ENCODE measurements at regions not wholly inside any gene's neighbourhood (a gene's known extent, or its start where the extent isn't known, plus 50 kb on each side); places are given as distances from the start of the nearest gene placed in this dataset.
A peak's percentile ranks its signal among the peaks of the same experiment; 100 is the strongest.
"Not testable (repeated sequence)": the region's sequence is repeated elsewhere in the genome, so short reads cannot be mapped to it uniquely, and the experiment has no call there.

DNA sequence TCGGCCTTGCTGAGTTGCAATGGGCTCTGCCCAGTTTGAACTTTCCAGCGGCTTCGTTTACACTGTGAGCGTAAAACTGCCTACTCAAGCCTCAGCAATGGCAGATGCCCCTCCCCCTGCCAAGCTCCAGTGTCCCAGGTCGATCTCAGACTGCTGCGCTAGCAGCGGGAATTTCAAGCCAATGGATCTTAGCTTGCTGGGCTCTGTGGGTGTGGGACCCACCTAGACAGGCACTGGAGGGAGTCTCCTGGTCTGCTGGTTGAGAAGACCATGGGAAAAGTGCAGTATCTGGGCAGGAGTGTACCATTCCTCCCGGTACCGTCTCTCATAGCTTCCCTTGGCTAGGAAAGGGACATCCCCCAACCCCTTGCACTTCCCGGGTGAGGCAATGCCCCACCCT lies 88.2 kb downstream of the KLHL28 start:
- no peak for DNase-seq

DNA sequence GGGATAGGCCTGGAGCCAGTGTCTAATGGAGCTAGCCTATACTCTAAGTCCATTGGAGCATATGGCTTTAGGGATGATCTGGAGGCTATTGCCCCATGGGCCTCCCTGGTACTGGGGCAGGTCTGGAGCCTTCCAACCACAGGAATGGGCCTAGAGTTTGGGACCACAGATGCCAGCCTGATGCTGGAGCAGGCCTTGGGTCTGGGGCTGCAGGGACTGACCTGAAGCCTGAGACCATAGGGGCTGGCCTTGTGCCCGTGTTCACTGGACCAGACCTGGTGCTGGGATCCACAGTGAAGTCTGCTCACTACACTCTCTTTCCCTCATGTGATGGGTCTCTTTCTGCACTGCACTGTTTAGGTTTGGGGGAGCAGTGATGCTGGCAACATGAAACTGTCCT lies 95.0 kb downstream of the KLHL28 start:
- DNase-seq, result no peak

DNA sequence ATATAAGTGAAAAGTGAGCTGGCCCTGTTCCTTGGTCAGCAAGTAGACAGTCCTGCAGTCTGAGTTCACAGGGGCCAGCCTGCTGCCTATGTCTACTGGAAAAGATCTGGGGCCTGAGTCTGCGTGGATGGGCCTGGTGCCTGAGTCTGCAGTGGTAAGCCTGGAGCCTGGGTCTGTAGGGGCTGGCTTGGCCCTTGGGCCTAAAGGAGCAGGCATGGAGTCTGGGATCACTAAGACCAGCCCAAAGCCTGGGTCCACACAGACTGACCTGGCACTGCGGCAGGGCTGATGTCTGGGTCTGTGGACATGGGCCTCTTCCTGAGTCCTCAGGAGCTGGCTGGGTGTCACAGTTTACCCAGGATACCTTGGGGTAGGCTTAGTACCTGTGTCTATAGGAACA lies 95.4 kb downstream of the KLHL28 start:
- no peak for DNase-seq

DNA sequence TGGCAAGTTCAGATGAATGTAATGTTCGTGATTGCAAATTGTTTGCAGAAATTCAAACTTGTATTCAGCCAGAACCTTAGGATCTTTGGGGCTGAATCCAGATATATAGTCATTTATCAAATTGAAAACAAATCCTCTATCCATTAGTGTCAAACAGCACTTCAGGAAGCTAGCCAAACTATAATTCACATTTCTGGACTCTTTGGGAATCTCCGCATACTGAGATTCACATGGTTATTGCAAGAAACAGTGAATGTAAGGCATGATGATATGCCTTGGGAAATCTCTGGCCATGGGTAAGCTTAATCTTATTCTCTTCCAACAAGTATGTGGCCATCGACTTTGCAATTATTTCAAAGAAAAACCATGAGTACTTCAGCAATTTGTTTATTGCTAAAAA lies 98.5 kb downstream of the KLHL28 start:
- DNase-seq, result no peak

DNA sequence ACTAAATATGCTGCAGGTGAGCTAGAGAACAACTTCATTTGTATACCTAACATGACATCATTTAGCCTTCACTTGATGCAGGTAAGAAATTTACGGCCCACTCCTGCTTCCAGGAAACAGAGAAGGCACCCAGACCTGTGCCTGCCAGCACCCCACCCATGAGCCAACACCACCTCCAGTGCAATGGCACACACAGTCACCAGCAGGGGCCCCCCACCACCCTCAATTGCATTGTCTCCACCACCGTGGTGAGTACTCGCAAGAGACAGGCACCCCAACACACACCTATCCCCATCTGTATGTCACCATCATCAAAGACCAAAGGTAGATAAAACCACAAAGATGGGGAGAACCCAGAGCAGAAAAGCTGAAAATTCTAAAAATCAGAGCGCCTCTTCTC lies 107.6 kb downstream of the KLHL28 start:
- no peak for DNase-seq

DNA sequence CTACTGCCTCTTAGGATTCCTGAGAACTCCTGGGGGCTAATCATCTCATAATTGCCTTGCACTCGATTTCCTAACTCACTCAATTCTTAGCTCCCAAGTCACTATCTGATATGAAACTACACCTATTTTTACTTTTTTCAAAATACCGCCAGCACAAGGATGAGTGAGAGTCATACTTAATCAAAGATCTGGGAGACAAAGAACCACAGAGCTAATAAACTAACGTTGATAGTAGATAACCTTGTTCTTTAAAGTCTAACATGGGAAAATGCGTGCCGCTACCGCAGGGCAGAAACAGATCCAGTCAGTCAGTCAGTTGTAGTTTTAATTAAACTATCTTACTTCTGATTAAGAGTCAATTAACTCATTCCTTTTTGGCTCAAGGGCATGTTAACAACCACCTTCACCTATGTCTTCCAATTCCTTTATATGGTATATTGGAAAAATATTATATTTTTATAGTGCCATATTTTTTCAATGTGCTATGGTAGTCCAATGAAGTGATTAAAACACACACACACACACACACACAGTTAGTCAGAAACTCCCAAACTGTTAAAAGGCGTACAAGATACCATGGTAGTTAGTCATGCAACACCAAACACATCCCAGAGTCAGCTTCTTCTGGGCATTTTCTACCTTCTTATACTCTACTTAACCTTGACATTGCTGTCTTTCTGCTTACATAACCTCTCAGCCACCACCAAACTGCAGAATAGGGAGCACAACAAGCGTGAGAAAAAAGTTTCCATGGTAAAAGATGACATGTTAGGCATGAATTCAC lies 114.0 kb downstream of the KLHL28 start:
- DNase-seq, result no peak

DNA sequence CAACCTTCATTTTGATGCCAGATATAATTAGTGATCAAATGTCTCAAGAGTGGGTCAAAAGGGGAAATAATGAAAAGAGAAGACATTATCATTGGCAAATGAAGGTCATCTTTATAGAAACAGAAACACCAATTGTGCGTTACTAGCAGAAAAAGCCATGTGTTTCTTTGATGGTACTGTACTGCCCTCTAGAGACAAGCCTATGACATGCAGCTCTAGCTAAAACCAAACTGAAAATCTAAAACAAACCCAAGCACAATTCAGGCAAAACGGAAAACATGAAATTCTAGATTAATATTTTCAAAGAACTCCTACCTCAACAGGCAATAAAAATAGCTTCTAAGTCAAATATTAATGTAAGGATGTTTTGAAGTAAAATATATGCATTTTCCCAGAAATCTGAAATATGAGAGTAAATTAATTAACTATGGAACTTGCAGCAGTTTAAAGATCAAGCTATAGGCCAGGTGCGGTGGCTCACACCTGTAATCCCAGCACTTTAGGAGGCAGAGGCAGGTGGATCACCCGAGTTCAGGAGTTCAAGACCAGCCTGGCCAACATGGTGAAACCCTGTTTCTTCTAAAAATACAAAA lies 115.4 kb downstream of the KLHL28 start:
- peak; percentile 48 for DNase-seq

DNA sequence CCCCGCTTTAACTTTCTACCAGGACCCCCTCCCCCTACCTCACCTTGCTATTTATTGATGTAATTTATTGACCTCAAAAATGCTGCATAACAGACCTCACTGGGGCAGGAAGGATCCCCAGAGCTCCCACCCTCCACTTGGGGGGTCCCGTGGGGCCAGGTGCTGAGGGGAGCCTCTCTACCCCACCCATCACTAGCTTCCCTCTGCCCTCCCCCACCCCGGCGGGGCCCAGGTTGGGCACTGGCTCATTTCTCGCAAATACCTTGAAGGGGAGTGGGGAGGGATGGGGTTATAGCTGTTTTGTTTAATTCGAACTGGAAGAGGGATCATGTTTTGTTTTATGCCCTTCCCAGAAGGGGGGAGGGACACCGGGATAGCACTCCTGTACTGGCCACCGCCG lies 125.8 kb downstream of the KLHL28 start:
- DNase-seq, result not testable (repeated sequence)

DNA sequence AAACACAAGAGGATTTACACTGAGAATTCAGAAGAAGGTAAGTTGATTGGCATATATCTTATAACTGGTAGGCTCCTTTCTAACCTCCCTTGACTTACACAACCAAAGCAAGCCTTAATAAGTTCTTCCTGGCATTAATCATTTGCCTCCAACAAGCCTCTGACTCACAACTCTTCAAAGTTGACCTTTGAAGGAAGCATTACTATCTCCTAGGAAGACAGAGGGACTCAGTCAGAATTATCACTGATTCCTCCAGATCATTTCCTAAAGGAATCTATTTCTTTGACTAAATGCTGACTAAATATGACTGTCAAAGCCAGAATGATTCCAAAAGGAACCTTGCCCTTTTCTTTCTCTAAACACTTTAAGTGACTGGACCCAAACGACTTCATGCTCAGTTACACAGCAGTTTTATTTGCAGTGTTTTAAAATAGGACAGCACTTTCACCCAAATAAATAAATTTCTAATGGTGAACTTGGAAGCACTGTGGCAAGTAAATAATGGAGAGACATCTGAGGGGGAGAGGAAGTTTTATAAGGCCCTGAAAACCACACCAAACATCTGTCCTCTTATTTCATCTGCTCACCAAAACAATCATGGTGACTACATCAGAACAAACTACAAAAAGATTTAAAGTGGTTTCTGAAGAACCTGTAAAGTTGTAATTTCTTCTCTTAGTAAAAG lies 128.2 kb downstream of the KLHL28 start:
- DNase-seq, result peak; percentile 53

DNA sequence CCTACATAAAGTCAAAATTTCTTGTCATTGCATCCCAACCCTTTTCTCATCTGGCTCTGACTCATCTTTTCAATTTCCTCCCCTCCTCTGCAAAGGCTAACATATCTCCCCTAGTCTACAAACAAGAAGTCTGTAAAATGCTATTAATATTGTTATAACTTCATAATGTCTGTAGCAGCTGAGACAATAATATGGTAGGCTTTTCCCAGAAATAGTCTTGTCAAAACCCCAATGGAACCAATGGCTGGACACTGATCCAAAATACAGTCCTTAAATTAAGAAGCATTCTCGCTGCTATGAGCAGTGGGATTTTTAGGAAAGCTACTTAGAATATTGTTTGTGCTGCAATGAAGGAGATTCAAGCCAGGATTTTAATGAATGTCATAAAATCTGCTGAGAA lies 131.4 kb downstream of the KLHL28 start:
- DNase-seq, result no peak

DNA sequence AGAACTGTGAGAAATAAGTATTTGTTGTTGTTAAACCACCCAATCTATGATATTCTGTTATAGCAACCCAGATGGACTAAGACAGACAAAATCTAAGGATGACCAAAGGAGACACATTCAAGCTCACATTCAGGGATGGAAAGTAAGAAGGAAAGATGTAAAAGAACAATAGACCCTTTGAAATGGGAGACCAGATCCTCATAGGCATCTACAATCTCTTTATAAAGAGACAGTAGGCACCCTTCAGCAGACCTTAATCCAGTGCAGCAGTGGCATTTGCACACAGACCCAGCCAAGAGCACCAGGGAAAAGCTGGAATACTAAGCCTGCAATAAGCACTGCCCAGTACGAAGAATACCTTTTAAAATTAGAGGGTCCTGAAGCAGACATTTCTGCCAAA lies 132.7 kb downstream of the KLHL28 start:
- DNase-seq, result no peak

DNA sequence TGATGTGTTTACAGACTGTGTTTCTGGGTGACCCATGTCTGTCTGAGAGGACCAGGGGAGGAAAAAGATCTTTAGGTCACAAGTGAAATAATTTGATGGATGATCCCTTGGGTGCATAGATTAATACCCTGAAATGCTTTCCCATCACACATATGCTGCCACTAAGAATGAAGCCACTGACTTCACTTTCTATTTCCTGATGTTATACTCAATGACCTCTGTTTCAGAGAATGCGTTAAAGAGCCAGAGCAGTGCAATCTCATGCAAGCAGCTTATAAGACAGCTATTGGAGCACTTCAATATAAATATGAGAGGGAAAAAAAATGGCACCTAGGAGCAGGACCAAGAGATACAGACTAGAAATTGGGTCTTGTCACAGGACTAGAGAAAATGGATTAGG lies 133.7 kb downstream of the KLHL28 start:
- no peak for DNase-seq

DNA sequence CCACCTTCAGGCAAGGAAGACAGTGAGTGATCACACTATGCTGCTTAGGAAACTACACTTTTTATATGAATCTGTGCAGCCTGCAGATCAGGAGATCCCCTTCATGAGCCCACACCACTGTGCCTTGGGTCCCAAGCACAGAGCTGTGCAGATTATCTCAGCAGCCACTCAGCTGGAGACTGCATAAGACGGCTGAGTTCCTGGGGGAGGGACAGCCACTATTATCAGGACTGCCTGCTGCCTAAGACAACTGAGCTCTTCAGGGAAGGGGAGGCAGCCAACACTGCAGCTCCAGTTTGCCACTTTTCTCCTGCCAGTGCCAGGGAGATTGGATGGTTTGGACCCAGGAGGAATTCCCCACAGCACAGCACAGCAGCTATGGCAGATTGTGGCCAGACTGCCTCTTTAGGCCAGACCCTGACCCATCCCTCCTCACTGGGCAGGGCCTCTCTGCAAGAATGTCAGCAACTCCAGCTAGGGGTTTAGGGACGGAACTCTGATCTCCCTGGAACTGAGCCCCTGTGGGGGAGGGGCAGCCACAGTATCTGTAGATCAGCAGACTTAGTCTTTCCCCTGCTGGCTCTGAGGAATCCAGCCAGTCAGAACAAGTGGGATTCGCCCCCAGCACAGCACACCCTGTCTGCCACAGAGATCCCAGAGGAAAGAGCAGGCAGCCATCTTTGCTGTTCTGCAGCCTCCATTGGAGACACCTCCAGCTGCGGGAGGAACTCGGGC lies 141.3 kb downstream of the KLHL28 start:
- DNase-seq, result no peak

DNA sequence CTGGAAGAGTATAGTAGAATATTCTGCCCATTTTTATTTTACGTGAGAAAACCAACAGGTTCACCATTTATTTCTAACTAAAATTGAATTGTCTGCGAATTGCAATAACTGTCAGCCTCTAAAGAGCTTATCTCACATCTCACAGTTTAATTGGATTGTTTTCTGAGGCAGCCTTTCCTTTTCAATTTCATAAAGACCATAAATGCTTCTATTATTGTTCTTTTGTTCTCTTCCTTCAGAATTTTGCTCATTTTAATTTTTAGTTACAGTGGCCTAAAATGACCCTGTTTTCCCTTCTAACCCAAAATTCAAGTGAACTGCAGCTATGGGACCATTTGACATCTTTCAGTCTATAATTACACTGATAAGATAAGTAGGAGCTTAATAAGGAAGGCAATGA lies 147.6 kb downstream of the KLHL28 start:
- DNase-seq, result no peak

DNA sequence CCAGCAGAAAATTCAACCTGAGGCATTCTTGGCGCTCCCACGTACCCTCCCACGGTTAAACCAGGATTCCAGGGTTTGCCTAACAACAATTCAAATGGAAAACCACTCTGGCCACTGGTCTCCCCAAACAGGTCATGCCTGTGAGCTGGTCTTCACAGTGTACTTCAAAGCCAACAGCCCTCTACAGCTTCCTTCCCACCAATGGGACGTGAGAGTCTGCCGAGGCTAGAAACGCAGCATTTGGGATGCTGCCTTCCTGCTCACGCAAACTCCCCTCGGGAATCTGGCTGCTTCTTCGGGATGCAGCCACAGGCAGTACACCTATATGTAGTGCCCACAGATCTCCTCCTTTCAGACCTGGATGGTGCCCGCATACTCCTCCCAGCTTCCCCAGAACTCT lies 149.1 kb downstream of the KLHL28 start:
- DNase-seq, result no peak

DNA sequence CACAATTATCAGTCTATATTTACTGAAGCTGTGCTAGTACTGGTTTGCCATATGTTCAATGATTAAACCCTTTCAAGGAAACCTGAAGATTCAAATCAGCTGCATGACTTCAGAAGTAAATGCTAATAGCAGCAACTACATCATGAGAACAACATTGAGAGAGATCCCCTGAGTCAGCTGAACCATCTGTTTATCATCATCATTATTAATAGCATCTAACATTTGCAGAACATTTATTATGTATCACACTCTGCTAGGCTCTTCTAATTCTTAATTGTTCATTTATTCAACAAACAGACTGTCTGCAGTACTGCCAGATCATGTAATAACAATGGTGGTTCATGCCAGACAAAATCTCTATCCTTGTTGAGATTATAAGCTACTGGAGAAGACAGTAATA lies 157.4 kb downstream of the KLHL28 start:
- no peak for DNase-seq

DNA sequence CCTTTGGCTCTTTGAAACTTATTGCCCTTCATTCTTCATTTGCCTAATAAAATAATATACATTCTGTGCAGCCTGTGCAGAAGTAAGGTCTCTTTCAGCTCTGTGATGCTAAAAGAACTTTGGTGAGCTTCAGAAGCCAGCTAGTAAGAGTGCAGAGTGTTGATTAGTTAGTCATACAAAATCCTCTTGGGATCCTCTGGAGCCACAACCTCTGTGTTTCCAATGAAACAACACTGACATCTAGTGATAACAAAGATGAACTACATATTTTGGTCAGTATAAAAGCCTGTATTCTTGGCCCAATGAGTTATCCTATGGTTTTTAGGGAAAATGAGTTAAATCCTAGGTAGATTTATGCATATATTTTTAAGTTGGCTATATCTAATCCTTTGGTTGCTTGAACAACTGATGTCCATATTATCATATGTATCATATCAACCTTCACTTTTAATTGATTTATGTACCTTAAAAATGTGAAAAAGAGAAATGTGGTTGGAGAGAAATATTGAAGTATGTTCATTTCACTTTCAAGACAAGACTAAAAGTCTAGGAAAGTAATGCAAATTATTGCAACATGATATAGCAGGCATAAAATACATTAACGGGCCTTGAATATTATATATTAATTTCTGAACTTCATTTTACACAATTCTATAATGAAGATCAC lies 158.4 kb downstream of the KLHL28 start:
- peak; percentile 60 for DNase-seq

DNA sequence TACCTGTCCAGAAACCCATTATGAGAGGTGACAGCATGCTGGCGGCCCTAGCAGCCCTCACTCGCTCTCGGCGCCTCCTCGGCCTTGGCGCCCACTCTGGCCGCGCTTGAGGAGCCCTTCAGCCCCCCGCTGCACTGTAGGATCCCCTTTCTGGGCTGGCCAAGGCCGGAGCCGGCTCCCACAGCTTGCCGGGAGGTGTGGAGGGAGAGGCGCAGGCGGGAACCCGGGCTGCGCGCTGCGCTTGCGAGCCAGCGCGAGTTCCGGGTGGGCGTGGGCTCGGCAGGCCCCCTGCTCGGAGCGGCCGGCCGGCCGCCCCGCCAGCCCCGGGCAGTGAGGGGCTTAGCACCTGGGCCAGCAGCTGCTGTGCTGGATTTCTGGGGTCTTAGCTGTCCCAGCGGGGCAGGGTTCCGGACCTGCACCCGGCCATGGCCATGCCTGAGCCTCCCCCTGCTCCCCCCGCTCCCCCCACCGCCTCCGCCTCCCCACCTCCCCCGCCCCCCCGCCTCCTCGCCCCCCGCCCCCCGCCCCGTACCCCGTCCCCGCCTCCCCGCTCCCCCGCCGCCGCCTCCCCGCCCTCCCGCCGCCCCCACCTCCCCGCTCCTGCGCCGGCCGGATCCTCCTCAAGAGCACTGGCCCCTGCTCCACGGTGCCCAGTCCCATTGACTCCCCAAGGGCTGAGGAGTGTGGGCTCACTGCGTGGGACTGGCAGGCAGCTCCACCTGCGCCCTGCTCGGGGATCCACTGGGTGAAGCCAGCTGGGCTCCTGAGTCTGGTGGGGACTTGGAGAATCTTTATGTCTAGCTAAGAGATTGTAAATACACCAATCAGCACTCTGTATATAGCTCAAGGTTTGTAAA lies 163.1 kb downstream of the KLHL28 start:
- DNase-seq, result no peak

DNA sequence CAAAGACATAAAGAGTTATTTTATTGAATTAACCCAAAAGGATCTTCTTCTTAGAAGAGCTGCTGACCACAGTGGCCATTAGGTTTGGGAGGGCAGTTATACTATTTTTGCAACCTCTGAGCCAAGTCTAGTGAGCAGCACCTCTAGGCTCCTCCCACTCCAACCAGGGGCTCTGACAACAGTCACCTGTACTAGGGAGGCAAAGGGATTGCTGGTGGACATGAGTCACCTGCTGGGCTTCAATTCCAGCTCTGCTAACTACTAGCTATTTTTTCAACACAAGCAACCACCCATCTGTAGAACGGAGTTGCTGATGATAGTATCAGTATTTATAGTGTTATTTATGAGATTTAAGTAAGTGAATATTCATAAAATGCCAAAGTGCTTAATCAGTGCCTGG lies 166.0 kb downstream of the KLHL28 start:
- no peak for DNase-seq

DNA sequence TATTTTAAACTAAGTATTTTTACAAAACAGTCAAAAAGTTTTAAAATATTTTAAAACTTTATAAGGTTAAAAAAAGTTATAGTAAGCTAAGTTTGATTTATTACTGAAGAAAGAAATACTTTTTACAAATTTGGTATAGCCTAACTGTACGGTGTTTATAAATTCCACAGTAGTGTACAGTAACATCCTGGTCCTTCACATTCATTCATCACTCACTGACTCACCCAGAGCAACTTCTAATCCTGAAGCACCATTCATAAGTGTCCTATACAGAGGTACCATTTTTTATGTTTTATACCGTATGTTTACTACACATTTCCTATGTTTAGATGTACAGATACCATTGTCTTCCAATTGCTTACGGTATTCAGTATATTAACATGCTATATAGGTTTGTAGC lies 170.0 kb downstream of the KLHL28 start:
- DNase-seq, result no peak

DNA sequence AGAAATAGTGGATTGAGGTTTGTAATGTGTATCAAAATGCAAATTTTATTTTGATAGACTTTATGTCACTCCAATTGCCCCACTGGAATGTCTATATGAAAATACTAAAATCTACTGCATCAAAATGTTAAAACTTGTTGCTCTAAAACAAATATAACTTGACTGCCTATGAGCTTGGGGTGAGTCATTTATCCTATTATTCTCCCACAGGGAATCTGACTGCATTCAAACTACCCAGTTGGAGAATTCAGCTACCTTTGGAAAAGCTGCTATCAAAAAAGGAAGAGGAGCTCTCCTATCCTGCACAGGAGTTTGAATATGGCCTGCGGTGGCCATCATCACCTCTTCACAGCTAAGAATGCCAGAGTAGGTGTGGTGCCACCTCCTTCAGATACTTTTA lies 173.1 kb downstream of the KLHL28 start:
- no peak for DNase-seq

Data from left kidney (tissue), 1 donor.